HG02884 (cell line): ENCODE measurements at regions not wholly inside any gene's neighbourhood (a gene's known extent, or its start where the extent isn't known, plus 50 kb on each side); places are given as distances from the start of the nearest gene placed in this dataset.

Experiments
- ATAC-seq: cut with Tn5 transposase; IDR thresholded peaks from one replicate; pipeline ENCODE4 v1.9.1; 2021; ENCODE audit warnings: mild to moderate bottlenecking, moderate library complexity; ENCODE audit not compliant: unreplicated experiment

- no peak for ATAC-seq
Observed at GRCh38 chr10:29057822-29058331, 231.0 kb upstream of the LYZL1 start.

- ATAC-seq = no peak
Observed at GRCh38 chr10:29063806-29064644, 224.8 kb upstream of the LYZL1 start.

- no peak for ATAC-seq
Observed at GRCh38 chr10:29064680-29065079, 224.2 kb upstream of the LYZL1 start.

GRCh38 chr10:29067161-29067560, 221.7 kb upstream of the LYZL1 start:
- no peak for ATAC-seq

- no peak for ATAC-seq
Observed at GRCh38 chr10:29067628-29068027, 221.2 kb upstream of the LYZL1 start.

GRCh38 chr10:29068302-29068701, 220.6 kb upstream of the LYZL1 start:
- ATAC-seq = no peak

- ATAC-seq = no peak
Observed at GRCh38 chr10:29068966-29069365, 219.9 kb upstream of the LYZL1 start.

GRCh38 chr10:29069941-29070340, 218.9 kb upstream of the LYZL1 start:
- ATAC-seq = no peak

- no peak for ATAC-seq
Observed at GRCh38 chr10:29078919-29079318, 210.0 kb upstream of the LYZL1 start.

GRCh38 chr10:29081231-29081630, 207.6 kb upstream of the LYZL1 start:
- ATAC-seq = no peak

GRCh38 chr10:29081951-29082685, 206.8 kb upstream of the LYZL1 start:
- no peak for ATAC-seq

- no peak for ATAC-seq
Observed at GRCh38 chr10:29083096-29083495, 205.8 kb upstream of the LYZL1 start.

GRCh38 chr10:29084681-29085307, 204.1 kb upstream of the LYZL1 start:
- ATAC-seq = no peak

- ATAC-seq = no peak
Observed at GRCh38 chr10:29089091-29089490, 199.8 kb upstream of the LYZL1 start.

- ATAC-seq = no peak
Observed at GRCh38 chr10:29096303-29096824, 192.5 kb upstream of the LYZL1 start.

- no peak for ATAC-seq
Observed at GRCh38 chr10:29098423-29098822, 190.4 kb upstream of the LYZL1 start.

- ATAC-seq = no peak
Observed at GRCh38 chr10:29099001-29099400, 189.9 kb upstream of the LYZL1 start.

- ATAC-seq = no peak
Observed at GRCh38 chr10:29099415-29099814, 189.5 kb upstream of the LYZL1 start.

- ATAC-seq = no peak
Observed at GRCh38 chr10:29100505-29100904, 188.4 kb upstream of the LYZL1 start.

GRCh38 chr10:29102233-29102632, 186.6 kb upstream of the LYZL1 start:
- no peak for ATAC-seq

GRCh38 chr10:29102636-29103035, 186.2 kb upstream of the LYZL1 start:
- ATAC-seq = no peak
